ENCODE measurements at regions not wholly inside any gene's neighbourhood (a gene's known extent, or its start where the extent isn't known, plus 50 kb on each side); places are given as distances from the start of the nearest gene placed in this dataset.

GRCh38 chr20:16104783-16105182, 468.5 kb downstream of the KIF16B start:
- no peak for TF ChIP-seq POLR2AphosphoS5 (IDR thresholded peaks at IDR 0.05; ENCODE audit: insufficient read depth in 1 of 2, low read depth in 1 of 2)
- no peak for TF ChIP-seq POLR2A (IDR thresholded peaks at IDR 0.05)
